Kidney capillary endothelial cell (primary cell): ENCODE measurements at regions not wholly inside any gene's neighbourhood (a gene's known extent, or its start where the extent isn't known, plus 50 kb on each side); places are given as distances from the start of the nearest gene placed in this dataset.
"Not testable (repeated sequence)": the region's sequence is repeated elsewhere in the genome, so short reads cannot be mapped to it uniquely, and the experiment has no call there.

Experiments
- DNase-seq: peaks from one replicate; pipeline ENCODE4 v3.0.0-alpha.2; 2018; ENCODE audit warnings: low spot score

DNA sequence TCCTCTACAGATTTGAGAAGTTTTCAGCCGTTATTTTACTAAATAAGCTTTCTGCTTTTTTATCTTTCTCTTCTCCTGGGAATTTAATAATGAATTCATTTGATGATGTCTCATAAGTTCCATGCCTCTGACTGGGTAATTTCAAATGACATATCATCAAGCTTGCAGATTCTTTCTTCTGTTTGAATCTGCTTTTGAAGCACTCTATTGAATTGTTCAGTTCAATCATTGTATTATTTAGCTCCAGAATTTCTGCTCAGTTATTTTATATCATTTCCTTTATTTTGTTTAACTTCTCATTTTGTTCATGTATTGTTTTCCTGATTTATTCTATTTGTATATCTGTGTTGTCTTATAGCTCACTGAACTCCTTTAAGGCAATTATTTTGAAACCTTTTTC is 196.9 kb upstream of the CNTNAP2 start:
- no peak for DNase-seq

GRCh38 chr7:145916776-145917175 is 199.8 kb upstream of the CNTNAP2 start:
- DNase-seq, result no peak

DNA sequence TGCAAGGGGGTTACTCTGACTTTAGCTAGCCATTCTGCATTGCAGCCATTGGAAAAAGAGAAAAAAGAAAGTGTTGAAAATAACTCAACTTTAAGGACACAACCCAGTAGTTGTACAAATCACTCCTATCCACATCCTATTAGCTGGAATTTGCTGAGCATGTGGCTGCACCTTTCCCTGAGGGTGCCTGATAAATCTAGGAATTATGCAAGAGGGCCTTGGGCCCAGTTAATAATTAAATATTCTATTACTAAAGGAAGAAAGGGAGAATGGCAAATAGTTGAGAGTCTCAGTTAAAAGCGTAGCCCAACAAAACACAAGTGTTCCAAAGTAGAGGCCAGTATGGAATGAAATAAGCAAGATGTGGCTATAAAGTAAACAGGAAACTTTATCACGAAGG is 200.9 kb upstream of the CNTNAP2 start:
- no peak for DNase-seq

DNA sequence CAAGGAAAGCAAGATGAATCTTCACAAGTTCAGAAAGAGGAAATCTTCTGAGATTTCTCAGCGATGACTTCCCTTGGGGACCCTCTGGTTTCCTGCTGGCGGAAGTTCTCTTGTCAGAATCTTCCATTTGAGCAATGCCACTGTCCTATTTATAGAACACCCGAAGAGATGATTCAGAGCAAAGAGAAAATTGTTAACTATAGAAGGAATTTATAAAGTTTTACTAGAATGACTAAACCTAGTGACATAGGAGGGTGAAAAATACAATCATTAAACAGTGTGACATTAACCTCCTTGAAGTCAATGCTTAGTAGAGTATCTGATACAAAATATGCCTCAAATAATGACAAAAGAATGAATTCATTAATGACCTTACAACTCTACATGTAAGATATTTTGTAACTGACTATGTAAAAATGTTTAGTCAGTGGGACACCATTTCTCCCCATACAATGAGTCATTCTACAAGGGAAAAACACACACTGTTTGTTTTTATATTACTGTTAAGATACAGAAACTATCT is 206.5 kb upstream of the CNTNAP2 start:
- peak; percentile 95 for DNase-seq

DNA sequence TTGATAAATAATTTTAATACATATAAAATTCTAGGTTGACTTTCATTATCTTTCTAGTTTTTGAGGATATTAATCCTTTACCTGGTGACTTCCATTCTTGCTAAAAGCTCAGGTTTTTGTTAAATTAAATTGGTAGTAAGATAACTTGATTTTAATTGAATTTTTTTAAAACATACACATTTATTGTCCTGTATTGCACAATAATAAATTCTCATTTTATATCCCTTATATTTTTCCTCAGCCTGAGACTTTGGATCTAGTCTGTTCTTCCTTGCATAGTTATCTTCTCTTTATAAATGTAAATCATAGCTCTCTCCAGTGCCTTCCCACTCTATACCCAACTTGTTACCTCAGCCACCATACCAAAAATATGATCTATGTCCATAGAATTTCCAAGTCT is 212.9 kb upstream of the CNTNAP2 start:
- DNase-seq, result no peak

GRCh38 chr7:145902123-145902522 is 214.5 kb upstream of the CNTNAP2 start:
- DNase-seq, result no peak

DNA sequence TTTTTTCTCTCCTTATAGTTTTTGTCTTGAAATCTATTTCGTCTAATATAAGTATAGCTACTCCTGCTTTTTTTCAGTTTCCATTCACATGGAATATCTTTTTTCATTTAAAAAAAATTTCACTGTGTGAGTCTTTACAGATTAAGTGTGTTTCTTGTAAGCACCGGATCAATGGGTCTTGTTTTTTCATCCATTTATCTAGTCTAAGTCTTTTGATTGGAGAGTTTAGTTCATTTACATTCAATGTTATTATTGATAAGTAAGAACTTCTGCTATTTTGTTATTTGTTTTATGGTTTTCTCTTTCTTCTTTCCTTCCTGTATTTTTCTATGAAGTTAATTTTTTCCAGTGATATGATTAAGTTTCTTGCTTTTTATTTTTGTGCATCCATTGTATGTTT is 216.7 kb upstream of the CNTNAP2 start:
- no peak for DNase-seq

GRCh38 chr7:145893925-145894535 is 222.6 kb upstream of the CNTNAP2 start:
- no peak for DNase-seq

DNA sequence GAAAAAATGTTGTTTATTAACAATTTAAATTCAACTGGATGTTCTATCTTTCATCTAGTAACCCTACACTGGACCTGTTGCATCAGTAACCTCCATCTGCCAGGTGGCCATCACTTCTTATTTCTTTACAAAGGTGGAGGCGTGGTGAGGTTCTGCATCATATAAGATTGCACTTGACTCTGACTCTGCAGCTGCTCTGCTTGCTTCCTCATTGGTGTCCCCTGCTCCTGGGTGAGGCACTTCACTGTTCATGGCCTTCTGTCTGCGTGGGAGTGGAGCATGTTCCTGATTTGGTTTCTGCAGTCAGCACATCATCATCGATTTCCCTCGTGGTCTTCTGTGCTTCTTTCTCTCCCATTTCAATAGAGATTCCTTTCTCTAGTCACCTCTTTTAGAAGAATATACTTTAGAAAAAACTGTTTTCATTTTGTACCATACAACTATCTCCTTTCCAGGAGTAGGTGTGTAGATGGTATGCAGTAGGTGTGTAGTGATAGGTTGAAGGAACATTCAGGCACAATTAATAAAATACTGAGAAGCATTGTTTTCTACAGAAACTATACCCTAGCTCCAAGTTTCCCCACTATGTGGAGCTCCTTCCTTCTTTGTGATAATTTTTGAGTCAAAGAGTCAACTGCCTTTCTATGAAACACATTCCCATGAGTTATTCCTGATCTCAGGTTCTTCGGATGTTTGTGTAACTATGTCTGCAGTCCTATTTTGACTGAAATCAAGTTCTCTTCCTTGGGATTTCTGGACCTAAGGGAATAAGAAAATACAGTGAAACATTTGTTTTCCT is 231.7 kb upstream of the CNTNAP2 start:
- DNase-seq, result no peak

- no peak for DNase-seq
Measured at GRCh38 chr7:145876376-145876775, 240.2 kb upstream of the CNTNAP2 start.

- DNase-seq, result no peak
Measured at GRCh38 chr7:145875267-145875666, 241.3 kb upstream of the CNTNAP2 start.

- no peak for DNase-seq
Measured at GRCh38 chr7:145868935-145869334, 247.7 kb upstream of the CNTNAP2 start.

GRCh38 chr7:145862212-145862611 is 254.4 kb upstream of the CNTNAP2 start:
- no peak for DNase-seq

- DNase-seq, result no peak
Measured at GRCh38 chr7:145860809-145861208, 255.8 kb upstream of the CNTNAP2 start.

DNA sequence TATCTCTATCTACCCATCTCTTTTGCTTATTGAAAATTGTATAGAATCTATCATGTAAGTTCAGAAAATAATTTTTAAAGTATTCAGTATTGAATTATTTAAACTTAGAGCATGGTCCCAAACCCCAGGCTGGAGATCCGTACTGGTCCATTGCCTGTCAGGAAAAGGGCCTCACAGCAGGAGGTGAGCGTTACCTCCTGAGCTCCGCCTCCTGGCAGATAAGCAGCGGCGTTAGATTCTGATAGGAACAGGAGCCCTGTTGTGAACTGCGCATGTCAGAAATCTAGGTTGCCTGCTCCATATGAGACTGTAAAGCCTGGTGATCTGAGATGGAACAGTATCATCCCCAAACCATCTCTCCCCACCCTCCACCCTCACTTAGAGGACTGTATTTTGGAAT is 266.0 kb upstream of the CNTNAP2 start:
- DNase-seq, result no peak

DNA sequence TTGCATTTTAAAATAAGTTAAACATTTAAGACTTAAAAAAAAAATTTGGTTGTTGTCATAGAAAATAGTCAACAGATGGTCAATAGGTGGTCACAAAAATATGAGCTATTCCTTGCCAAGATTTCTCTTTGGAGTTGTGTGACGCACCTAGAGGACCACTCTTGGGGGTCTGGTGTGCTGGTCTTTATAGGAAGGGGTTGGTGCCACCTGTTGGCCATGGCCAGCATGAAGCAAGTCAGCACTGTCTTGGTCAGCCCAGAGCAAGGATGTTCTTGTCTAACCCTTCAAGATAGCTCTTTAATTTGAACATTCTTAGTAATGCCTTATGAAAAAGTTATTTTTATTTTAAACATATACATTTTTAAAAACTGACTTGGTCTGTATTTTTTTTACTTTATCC is 267.9 kb upstream of the CNTNAP2 start:
- DNase-seq, result no peak

GRCh38 chr7:145845345-145845744 is 271.3 kb upstream of the CNTNAP2 start:
- DNase-seq, result no peak

GRCh38 chr7:145839814-145840213 is 276.8 kb upstream of the CNTNAP2 start:
- DNase-seq, result no peak

- no peak for DNase-seq
Measured at GRCh38 chr7:145831616-145832206, 284.9 kb upstream of the CNTNAP2 start.

DNA sequence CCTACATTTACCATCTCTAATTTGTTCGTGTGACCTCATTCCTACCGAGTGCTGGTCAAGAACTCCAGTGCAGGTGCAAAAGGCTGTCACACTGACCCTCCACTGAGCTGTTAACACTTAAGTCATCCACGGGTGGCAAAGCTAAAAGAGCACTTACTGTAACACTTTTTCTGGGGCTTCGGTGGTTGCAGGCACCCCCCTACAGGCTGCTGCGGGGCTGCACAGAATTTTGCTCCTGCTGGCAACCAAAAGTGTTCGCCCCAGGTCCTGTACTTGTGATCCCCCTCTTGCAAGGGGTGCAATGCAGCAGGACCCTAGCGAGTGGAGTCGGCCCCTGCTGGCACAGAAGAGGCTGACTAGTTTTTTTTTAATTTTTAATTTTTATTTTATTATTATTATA is 298.9 kb upstream of the CNTNAP2 start:
- no peak for DNase-seq

DNA sequence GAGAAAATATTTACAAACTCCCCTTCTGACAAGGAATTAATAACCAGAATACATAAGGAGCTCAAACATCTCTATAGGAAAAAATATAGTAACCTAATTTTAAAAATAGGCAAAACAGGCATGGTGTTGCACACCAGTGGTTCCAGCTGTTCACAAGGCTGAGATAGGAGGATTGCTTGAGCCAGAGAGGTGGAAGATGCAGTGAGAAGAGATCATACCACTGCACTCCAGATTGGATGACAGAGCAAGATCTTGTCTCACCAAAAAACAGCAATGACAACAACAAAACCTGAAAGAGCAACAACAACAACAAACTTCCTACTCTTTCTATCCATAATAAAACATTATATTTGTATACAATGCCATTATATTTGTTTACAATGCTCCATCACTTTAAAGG is 304.4 kb upstream of the CNTNAP2 start:
- no peak for DNase-seq

GRCh38 chr7:145805496-145805895 is 311.1 kb upstream of the CNTNAP2 start:
- DNase-seq, result not testable (repeated sequence)

DNA sequence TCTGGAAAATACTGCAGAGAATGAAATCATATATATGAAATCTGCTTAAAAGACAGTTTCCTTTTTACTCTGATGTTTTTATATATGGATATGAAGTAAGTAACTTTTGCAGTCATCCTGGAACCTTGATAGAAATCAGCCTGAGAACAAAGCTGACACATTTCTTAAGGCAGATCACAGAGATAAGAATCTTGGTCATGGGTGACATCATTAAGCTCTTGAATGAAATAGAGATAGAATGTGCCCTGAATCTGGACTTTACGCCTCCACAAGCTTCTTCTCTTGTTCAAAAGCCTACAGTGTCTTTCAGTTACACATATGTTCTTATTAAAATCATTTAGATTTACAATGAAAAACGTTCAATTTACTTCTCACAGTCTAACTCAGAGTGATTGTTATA is 319.1 kb upstream of the CNTNAP2 start:
- DNase-seq, result no peak
